T1000 (cell line): ENCODE measurements at regions not wholly inside any gene's neighbourhood (a gene's known extent, or its start where the extent isn't known, plus 50 kb on each side); places are given as distances from the start of the nearest gene placed in this dataset.

ENCODE experiments used
- DNase-seq: peaks from one replicate; lab custom pipeline; 2025; ENCODE audit warnings: mixed read lengths; lab: John Stamatoyannopoulos, UW

DNA sequence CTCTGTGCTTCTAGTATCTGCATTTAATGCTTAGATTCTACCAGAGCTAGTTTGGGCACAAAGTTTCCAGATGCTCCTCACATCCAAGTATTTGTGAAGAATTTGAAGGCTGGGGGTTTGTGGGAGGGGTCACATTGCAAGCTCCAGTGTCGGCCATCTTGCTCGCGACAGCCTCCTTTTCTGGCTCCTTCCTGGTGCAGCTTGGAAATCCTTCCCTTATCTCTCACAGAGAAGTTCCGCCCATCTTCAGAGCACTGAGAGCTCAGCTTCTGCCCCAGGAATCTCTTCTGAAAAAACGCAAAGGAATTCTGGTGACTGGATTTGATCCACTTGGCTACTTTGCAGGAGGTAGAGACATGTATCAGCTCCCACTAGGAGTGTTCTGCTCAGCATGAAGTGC lies 497.5 kb downstream of the TBC1D22A start:
- DNase-seq: no peak

- DNase-seq: no peak
Observed at GRCh38 chr22:47259049-47259448, 496.6 kb downstream of the TBC1D22A start.

GRCh38 chr22:47257976-47258375 lies 495.5 kb downstream of the TBC1D22A start:
- DNase-seq: no peak

GRCh38 chr22:47257566-47257965 lies 495.1 kb downstream of the TBC1D22A start:
- no peak for DNase-seq

- DNase-seq: no peak
Observed at GRCh38 chr22:47251911-47252310, 489.5 kb downstream of the TBC1D22A start.

- DNase-seq: no peak
Observed at GRCh38 chr22:47250995-47251765, 488.7 kb downstream of the TBC1D22A start.

DNA sequence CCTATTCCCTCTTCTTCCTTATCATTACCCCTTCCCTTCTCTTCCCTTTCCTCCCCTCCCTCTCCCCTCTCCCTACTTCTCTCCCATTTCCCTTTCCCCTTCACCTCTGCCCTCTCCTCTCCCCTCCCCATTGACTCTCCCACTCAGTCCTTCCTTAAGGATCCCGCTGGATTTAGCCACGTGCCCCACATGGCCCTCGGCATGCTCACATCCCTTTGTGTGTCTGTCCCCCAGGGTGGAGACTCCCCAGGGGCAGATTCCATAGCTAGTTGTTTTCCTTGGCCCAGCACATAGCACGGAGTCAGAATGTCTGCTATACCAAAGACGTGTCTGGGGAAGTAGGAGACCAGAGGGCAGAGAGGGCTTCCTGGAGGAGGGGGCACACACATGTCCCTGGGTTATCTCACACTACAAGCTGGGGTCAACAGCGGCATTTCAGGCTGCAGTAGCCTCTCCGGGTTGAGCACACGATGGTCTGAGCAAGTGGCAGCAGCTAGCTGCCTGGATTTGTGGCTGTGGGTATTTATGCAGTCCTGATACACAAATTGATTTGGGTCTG lies 487.0 kb downstream of the TBC1D22A start:
- no peak for DNase-seq

GRCh38 chr22:47248925-47249324 lies 486.5 kb downstream of the TBC1D22A start:
- no peak for DNase-seq

DNA sequence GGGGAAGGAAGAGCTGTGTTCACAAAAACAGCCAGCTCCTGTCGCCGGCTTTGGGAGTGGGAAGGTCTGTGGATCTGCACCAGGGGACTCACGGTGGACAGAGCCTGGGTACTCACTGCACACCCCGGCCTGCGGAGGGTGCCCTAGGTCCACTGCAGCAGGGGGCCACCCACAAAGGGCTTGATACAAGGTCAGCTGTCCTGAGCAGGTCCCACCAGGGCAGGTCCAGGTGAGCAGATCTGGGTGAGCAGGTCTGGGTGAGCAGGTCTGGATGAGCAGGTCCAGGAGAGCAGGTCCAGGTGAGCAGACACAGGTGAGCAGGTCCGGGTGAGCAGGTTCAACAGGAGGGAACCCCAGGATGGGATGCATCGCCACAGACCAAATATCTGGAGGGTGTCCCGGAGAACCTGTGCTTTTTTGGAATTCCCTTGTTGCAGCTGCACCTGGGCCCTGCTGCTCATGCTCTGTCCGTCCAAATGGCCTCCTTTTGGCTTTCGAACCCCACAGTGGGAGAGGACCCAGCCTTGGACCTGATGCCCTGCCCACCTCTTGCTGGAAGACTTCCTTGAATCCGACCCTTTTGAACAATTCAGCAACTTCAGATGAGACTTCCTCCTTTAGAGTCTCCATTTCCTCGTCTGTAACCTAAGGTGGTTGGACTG lies 485.3 kb downstream of the TBC1D22A start:
- no peak for DNase-seq

DNA sequence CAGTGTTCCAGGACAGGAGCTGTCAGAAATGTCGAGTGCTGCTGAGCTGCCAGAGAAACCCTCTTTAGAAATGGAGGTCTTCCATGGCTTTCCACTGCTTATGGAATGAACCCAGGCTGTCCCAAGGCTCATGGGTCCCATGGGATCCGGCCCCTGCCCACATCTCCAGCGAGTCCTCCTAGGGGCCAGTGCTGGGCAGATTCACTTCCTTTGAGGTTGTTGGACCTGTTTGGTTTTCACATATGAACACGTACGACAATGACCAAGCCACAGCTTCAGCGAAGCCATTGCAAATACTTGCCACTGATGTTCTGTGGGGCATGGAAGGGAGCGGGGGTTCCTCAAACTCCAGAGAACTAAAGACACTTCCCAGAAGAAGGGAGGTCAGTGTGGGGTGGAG lies 483.3 kb downstream of the TBC1D22A start:
- DNase-seq: no peak

GRCh38 chr22:47245286-47245685 lies 482.8 kb downstream of the TBC1D22A start:
- no peak for DNase-seq

GRCh38 chr22:47240116-47240515 lies 477.7 kb downstream of the TBC1D22A start:
- DNase-seq: no peak

- DNase-seq: no peak
Observed at GRCh38 chr22:47239474-47239860, 477.0 kb downstream of the TBC1D22A start.

DNA sequence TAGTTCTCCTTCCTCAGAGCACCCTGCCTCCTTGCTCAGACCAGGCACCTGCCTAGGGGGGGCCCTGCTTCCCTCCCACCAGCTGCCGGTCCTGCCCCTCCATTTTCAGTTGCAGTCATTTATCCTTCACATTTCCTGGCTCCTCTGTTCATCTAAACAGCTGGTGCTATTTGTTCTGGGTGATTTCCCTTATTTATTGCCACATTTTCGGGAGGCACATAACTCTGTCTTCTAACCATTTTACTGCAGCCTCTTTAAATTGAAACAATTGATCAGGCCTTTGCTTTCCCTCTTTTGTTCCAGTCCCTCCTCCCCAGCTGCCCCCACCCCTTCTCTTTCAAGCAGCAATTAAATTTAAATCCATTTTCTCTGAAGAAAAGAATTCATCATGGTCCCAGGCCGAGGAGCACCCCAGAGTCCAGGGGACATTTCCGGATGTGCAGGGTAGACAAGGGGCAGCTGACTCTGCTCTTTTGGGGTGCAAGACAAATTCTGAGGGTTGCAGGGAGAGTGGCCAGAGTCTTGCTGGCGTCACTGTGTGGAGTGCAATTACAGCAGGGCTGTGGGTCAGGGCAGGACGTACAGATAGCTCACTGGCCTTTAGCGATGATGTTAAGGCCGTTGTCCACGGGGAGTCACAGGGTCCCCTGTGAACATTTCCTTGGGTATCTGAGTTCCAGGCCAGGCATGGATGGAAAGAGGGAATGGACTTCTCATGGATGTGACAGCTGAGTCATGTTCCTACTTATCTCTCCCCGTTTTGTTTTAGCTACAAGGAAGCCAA lies 476.4 kb downstream of the TBC1D22A start:
- no peak for DNase-seq

DNA sequence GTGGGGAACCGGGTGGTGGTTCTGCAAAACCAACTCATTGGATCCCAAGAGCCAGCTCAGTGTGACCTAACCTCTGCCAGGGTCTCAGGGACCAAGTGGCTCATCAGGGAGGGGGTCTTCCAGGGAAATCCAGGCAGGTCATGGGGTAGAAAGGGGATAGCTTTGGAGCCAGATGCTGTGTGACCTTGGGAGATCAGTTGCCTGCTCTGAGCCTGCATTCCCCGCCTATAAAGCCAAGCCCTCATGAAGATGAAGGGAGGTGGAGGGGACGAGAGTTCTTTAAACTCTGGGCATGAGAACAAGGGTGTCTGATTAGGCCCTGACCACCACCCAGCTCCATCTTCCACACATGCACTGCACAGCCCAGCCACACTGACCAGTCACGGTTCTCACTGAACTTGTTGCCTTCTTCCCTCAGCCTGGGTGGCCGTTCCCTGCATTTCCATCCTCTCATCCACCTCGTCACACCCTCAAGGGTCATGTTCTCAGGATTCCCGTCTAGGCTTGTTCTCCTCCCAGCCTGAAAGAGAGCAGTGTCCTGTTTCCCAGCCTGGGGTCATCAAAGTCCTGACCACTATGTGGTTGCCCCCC lies 475.5 kb downstream of the TBC1D22A start:
- no peak for DNase-seq

DNA sequence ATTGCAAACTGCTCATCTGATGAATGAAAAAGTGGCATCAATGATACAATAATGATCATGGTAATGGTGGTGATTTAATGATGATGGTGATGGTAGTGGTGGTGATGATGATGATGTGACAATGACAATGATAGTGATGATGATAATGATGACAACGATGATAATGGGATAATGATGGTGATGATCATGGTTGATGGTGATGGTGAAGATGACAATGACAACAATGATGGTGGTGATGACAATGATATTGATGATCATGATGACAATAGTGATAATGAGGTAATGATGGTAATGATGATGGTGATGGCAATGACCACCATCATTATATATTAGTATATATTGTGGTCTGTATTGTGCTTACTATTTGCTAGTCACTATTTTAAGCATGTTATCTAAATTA lies 474.3 kb downstream of the TBC1D22A start:
- no peak for DNase-seq

GRCh38 chr22:47236161-47236560 lies 473.7 kb downstream of the TBC1D22A start:
- DNase-seq: no peak

- no peak for DNase-seq
Observed at GRCh38 chr22:47233316-47234243, 471.1 kb downstream of the TBC1D22A start.

DNA sequence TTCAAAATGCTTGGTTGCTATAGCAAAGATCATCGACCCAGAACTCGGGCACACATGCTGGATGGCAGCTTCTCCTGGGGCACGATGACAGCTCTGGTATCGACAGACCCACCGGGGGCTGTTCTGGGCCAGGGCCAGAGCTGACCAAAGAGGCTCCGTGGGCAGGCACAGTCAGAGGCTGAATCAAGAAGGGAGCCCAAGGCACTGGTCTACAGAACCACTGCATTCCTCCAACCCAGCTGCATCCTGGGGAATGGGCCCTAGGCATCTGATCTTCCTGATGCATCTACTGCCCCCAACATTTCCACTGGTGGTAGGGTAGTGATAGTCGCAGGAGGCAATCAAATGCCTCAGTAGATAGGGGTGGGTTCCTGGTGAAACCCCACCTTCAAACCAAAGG lies 470.3 kb downstream of the TBC1D22A start:
- no peak for DNase-seq

- DNase-seq: no peak
Observed at GRCh38 chr22:47232197-47232596, 469.7 kb downstream of the TBC1D22A start.

- no peak for DNase-seq
Observed at GRCh38 chr22:47231759-47232158, 469.3 kb downstream of the TBC1D22A start.
